Prostate gland (tissue), 2 donors: ENCODE measurements at regions not wholly inside any gene's neighbourhood (a gene's known extent, or its start where the extent isn't known, plus 50 kb on each side); places are given as distances from the start of the nearest gene placed in this dataset.

Experiments
- POLR2A ChIP-seq: fragments of 450-650 bp; IDR thresholded peaks from one replicate; pipeline ENCODE4 v1.6.1; 2016; ENCODE audit warnings: antibody characterized with exemption, mild to moderate bottlenecking
- TF ChIP-seq, protein P1 (sequence below), 4 experiments: fragments of 200-600 bp in 2 of 4; fragments of 450-650 bp in 2 of 4; sonication (generic) in 2 of 4; IDR thresholded peaks; 1 replicate in 3 of 4; 2 replicates in 1 of 4; pipeline ENCODE4 v1.5.1; 2016 to 2019; ENCODE audit warnings: antibody characterized with exemption in 4 of 4, mild to moderate bottlenecking in 2 of 4, moderate library complexity in 2 of 4

DNA sequence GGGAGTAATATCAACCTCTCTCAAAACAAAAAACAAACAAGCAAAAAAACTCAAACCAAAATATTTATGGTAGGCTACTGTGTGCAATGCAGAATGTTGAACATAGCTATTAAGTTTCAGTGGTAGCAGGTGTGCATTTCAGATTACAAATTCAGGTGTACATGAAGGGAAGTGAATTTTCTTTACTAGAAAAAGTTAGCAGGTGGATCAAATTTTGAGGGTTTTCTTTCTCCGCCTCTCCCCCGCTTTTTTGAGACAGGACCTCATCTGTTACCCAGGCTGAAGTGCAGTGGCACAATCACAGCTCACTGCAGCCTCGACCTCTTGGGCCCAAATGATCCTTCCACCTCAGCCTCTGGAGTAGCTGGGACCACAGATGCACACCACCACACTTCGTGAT is 109.7 kb upstream of the GOLIM4 start:
- TF ChIP-seq, protein P1, sequence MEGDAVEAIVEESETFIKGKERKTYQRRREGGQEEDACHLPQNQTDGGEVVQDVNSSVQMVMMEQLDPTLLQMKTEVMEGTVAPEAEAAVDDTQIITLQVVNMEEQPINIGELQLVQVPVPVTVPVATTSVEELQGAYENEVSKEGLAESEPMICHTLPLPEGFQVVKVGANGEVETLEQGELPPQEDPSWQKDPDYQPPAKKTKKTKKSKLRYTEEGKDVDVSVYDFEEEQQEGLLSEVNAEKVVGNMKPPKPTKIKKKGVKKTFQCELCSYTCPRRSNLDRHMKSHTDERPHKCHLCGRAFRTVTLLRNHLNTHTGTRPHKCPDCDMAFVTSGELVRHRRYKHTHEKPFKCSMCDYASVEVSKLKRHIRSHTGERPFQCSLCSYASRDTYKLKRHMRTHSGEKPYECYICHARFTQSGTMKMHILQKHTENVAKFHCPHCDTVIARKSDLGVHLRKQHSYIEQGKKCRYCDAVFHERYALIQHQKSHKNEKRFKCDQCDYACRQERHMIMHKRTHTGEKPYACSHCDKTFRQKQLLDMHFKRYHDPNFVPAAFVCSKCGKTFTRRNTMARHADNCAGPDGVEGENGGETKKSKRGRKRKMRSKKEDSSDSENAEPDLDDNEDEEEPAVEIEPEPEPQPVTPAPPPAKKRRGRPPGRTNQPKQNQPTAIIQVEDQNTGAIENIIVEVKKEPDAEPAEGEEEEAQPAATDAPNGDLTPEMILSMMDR (IDR thresholded peaks at IDR 0.05), result no peak
- no peak for TF ChIP-seq POLR2A
